SH-SY5Y (cell line): ENCODE measurements at regions not wholly inside any gene's neighbourhood (a gene's known extent, or its start where the extent isn't known, plus 50 kb on each side); places are given as distances from the start of the nearest gene placed in this dataset.

Experiments used
- GATA2 ChIP-seq: IDR thresholded peaks from 2 replicates; pipeline ENCODE4 v1.6.1; 2011; ENCODE audit warnings: mild to moderate bottlenecking, low read depth, low read length
- GATA3 ChIP-seq: IDR thresholded peaks from 2 replicates; pipeline ENCODE4 v1.6.1; 2011; ENCODE audit warnings: low read depth, mild to moderate bottlenecking, low read length, moderate library complexity

DNA sequence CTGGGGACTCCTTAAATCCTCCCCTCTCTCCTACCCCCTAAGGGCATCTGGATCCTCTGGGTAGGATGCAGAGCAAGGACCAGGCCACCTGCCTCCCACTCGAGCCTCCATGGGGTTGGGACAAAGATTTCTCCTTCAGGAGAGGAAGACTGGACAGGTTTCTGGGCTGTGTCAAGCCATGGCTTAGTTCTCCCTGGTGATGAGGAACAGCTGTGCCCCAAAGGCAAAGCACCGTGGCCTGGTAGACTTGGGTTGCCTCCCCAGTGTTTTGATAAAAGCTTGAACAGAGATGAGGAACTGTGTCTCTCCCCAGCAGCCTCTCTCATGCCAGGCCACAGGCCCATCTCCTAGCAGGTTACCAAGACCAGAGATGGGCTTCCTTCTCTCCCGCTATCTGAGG is 238.3 kb downstream of the WDR11 start:
- TF ChIP-seq GATA2 (no peak; the same call in 1 of the 2 replicates), GATA3 (no peak)
